Activated T-helper 1 cell treated with Interleukin-2 at 50 U/mL for 16 hours (primary cell): ENCODE measurements at regions not wholly inside any gene's neighbourhood (a gene's known extent, or its start where the extent isn't known, plus 50 kb on each side); places are given as distances from the start of the nearest gene placed in this dataset.
A peak's percentile ranks its signal among the peaks of the same experiment; 100 is the strongest.

Source experiments
- DNase-seq: peaks from one replicate; pipeline ENCODE4 v3.0.0-alpha.2; 2020; ENCODE audit warnings: low read depth

- no peak for DNase-seq
Measured at GRCh38 chr6:44011350-44011920, 115.8 kb downstream of the MRPL14 start.

- DNase-seq, result no peak
Measured at GRCh38 chr6:44010411-44011349, 116.6 kb downstream of the MRPL14 start.

DNA sequence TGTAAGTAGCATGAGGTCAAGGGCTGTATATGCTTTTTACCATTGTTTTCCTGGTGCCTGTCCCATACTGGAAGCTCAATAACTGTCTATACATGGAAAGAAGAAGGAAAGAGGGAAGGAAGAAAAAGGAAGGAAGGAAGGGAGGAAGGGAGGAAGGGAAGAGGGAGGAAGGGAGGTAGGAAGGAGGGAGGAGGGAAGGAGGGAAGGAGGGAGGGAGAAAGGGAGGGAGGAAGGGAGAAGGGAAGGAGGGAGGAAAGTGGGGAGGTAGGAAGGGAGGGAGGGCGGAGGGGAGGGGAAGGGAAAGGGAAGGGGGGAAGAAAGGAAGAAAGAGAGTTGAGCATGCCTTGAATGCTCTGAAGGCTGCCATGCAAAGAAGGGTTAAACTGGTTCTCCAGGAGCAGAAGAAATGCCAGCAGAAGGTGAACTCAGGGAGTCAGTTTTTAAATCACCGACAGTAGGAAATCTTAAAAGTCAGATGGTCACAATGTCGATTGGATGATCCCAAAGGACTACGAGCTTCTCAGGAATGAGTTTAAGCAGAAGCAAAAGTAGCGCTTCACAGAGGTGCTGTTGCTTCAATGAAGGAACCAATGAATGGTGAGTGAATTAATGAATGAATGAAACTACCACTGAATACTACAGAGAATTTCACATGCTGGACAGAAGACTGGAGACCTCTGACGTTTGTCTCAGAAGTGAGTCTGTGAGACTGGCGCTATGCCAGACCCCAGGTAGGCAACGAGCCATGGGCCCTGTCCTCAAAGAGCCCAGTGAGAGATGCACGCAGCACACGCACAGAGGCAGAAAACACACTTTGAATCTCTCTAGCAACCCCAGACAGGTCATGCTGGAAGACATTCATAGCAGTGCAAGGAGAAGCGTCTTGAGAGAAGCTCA is 117.6 kb downstream of the MRPL14 start:
- no peak for DNase-seq

GRCh38 chr6:44008821-44009370 is 118.4 kb downstream of the MRPL14 start:
- DNase-seq, result no peak

DNA sequence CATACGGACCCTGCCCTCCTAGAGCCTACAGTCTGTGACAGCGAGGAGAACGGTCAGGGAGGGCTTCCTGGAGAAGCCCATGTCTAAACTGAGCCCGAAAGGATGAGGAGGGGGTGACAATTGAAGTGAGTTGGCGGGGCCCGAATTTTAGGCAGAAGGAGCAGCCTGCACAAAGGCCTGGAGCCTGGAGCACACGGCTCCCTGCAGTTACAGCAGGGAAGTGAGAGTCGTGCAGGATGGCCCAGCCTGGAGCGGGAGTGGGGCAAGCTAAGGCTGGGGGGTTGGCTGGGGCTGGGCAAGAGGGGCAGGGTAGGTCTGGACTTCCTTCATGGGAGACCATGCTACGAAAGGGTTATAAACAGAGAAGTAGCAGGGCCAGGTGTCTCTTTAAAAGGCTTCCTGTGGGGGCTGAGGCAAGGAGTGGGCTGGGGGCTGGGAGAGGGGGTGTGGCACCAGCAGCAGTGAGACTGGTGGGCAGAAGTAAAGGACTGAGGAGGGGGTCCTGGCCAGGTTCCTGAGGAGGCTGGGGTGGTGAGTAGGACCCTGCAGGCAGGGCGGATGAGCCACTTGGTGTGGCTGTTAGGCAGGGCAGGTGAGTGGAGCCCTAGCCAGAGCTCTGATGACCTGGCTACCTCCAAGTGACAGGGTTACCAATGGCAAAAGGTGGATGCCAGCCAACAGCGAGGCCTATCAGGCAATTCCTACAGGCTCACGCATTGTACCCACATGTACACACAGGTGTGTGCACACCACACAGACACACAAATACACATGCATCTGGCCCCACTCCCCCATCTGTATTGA is 119.2 kb downstream of the MRPL14 start:
- no peak for DNase-seq

DNA sequence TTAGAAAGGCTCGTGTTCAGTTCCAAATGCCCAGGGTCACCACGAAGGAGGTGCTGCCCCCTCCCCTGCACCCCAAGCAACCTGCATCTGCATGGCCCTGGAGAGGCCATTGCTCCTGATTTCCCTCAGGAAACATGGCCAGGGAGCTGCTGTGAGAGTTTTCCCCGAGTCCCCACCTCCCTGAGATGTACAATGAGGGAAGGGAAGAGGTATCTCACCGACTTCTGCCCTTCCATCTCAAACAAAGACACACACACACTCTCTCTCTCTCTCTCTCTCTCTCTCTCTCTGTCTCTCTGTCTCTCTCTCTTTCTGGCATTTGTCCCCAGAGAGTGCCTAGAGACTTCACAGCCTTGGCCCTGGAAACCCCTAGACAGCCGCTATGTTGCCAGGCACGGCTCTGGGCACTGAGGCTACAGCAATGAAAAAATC is 120.4 kb downstream of the MRPL14 start:
- DNase-seq, result no peak

DNA sequence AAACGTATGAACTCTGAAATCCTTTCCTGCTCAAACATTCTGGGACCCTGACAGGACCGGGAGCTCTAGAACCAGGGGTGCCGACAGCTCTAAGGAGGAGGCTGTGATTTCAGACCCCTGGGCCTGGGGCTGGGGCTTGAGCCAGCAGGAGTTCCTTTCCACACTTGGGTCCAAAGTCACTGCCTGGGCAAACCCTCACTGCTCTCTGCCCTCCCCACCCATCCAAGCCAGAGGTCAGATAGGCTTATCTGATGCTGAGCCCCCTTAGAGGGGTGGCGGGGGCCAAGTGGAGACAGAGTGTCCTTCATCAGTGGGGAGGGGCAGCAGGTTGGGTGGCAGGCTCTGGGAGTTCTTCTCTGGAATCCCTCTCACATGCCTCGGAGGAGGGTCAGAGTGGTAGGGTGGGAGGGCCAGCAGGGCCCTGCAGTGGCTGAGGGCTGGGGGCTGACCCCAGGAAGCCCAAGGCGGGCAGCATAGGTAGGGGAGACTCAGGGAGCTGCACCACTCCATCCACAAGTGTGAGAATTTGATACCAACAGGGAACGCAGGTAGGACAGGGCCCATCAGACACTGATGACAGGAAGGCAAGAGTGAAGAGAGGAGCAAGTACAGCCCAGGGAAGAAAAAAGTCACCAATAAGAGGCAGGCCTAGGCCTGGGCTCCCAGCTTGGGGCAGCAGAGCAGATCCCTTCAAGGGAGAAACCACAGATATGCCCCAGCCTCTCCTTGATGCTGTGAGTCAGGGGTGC is 121.0 kb downstream of the MRPL14 start:
- no peak for DNase-seq

- DNase-seq, result no peak
Measured at GRCh38 chr6:44005507-44005903, 121.7 kb downstream of the MRPL14 start.

GRCh38 chr6:44004625-44005506 is 122.4 kb downstream of the MRPL14 start:
- DNase-seq, result no peak

DNA sequence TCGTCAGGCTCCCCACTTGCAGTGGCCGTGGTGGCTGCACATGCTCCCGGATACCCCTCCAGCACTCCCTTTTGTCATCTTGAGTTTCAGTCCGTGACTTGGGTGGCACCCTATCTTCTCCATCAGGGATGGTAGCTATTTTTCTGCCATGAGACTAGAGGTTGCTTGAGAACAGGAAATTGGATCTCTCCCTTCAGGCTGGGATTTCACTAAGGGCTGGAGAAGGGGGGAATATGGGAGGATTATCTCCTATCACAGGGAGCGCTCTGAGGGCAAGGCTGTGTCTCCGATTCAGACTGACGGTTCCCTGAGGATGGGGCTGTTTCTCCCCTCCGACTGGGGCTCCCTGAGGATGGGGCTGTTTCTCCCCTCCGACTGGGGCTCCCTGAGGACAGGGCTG is 123.1 kb downstream of the MRPL14 start:
- no peak for DNase-seq

- no peak for DNase-seq
Measured at GRCh38 chr6:44003345-44004061, 123.7 kb downstream of the MRPL14 start.

DNA sequence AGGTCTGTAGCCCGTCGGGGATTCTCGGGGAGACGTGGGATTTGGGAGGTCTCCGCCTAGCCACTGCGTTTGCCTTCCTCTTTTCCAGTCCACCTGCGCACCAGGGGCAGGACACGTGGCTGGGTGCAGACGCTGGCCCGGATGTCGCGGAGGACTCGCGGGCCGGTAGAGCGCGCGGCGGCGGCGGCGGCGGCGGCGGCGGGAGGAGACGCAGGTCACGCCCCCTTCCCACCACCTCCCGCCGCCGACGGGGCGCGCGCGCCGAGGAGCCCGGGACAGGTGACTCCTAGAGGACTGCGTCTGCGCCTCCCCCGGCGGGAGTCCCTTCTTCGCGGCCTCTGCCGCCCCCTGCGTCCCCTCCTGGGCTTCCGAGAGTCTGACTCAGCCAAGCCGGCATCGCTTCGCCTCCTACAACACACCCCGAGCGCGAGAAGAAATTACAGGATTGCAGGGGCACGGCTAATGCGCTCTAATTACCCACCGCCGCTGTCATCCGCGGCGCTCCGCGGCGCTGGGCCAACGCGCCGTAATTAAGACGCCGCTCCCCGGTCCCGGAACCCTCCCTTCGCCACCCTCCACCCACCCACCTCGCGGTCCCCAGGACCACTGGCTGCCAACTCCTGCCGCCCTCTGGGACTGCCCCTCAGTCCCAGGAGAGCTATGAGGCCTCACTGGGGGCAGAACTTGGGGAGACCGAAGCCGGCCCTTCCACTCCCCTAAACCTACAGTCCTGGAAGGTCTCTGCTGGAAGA is 124.5 kb downstream of the MRPL14 start:
- peak; percentile 35 for DNase-seq

GRCh38 chr6:44002067-44002592 is 125.1 kb downstream of the MRPL14 start:
- DNase-seq, result no peak

DNA sequence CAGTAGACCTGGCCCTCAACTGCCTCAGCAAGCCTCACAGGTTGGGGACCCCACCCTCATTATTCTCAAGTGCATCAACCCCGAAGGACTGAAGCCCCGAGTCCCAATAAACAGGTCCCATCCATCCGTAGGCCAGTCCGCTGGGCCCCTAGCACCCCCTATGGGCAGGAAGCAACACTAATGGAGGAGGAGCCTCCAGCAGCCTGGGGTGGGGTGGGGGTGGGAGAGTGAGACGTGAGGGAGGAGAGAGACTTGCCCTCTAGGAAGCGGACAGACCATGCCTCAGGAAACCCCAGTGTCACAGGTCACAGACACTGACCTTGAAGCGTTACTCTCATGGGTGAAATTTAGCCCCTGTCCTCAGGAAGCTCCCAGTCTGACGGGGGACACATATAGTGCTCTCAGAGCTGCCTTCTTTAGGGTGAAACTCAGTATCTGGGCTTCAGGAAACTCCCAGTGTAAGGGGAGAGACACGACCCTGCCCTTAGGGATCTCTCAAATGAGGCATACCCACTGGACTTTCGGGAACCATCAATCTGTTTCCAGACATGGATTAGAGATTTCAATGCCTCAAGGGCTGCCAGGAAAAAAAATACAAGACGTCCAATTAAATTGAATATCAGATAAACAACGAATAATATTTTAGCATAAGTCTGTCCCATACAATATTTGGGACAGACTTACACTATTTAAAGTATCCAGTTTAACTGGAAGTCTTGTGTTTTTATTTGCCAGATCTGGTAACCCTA is 125.8 kb downstream of the MRPL14 start:
- DNase-seq, result no peak

GRCh38 chr6:44000164-44000842 is 126.9 kb downstream of the MRPL14 start:
- DNase-seq, result no peak

GRCh38 chr6:43999628-44000027 is 127.6 kb downstream of the MRPL14 start:
- DNase-seq, result no peak
